Osteoblast (primary cell): ENCODE measurements at regions not wholly inside any gene's neighbourhood (a gene's known extent, or its start where the extent isn't known, plus 50 kb on each side); places are given as distances from the start of the nearest gene placed in this dataset.

Source experiments
- DNase-seq: peaks from one replicate; pipeline ENCODE4 v3.0.0; 2011; ENCODE audit warnings: low spot score, mixed read lengths; ENCODE audit not compliant: insufficient read length; ENCODE audit errors: missing footprints
- H2AFZ ChIP-seq: 2 replicates; pipeline ENCODE4 v1.6.0; 2011; ENCODE audit warnings: mild to moderate bottlenecking, low read length
- H3K27ac ChIP-seq: 2 replicates; pipeline ENCODE4 v1.5.1; 2011; ENCODE audit warnings: mild to moderate bottlenecking, low read depth, low read length, moderate library complexity
- H3K27me3 ChIP-seq: 2 replicates; pipeline ENCODE4 v1.6.0; 2012; ENCODE audit warnings: mild to moderate bottlenecking, control low read depth, inconsistent platforms, low read length, moderate library complexity; ENCODE audit not compliant: insufficient read depth
- H3K36me3 ChIP-seq: 2 replicates; pipeline ENCODE4 v1.5.1; 2011; ENCODE audit warnings: mild to moderate bottlenecking, low read length, control low read depth, moderate library complexity; ENCODE audit not compliant: insufficient read depth
- H3K4me1 ChIP-seq: 2 replicates; pipeline ENCODE4 v1.5.1; 2011; ENCODE audit warnings: mild to moderate bottlenecking, low read length, control low read depth, moderate library complexity; ENCODE audit not compliant: insufficient read depth
- H3K4me2 ChIP-seq: 2 replicates; pipeline ENCODE4 v1.6.0; 2011; ENCODE audit warnings: mild to moderate bottlenecking, low read length; ENCODE audit not compliant: insufficient read depth
- H3K4me3 ChIP-seq: fragments of 200-600 bp; sonication (generic); 3 replicates; pipeline ENCODE4 v1.5.1; 2012; ENCODE audit warnings: mild to moderate bottlenecking, low read length, inconsistent platforms; ENCODE audit not compliant: insufficient read depth
- H3K79me2 ChIP-seq: 2 replicates; pipeline ENCODE4 v1.6.0; 2012; ENCODE audit warnings: mild to moderate bottlenecking, low read length, control low read depth, inconsistent platforms; ENCODE audit not compliant: insufficient read depth
- H3K9me3 ChIP-seq: 2 replicates; pipeline ENCODE4 v1.5.1; 2011; ENCODE audit warnings: low read depth, low read length, control low read depth
- H4K20me1 ChIP-seq: 2 replicates; pipeline ENCODE4 v1.6.0; 2012; ENCODE audit warnings: mild to moderate bottlenecking, low read length, control low read depth; ENCODE audit not compliant: insufficient read depth
- TF ChIP-seq, protein P1 (sequence below): IDR thresholded peaks from 2 replicates; pipeline ENCODE4 v1.5.1; 2011; ENCODE audit warnings: mild to moderate bottlenecking, low read depth, low read length, moderate library complexity; ENCODE audit errors: extremely low read depth

- Histone ChIP-seq H3K4me3 (no peak overlapping the region), H2AFZ (peak overlapping the region; percentile 57), H4K20me1 (no peaks in the 10 kb centered on the region), H3K36me3 (no peaks in the 10 kb centered on the region), H3K27ac (no peak overlapping the region), H3K27me3 (no peaks in the 10 kb centered on the region), H3K4me2 (no peak overlapping the region), H3K9me3 (no peaks in the 10 kb centered on the region), H3K79me2 (no peaks in the 10 kb centered on the region), H3K4me1 (peaks cover 4% of the 10 kb centered on the region)
- TF ChIP-seq, protein P1, sequence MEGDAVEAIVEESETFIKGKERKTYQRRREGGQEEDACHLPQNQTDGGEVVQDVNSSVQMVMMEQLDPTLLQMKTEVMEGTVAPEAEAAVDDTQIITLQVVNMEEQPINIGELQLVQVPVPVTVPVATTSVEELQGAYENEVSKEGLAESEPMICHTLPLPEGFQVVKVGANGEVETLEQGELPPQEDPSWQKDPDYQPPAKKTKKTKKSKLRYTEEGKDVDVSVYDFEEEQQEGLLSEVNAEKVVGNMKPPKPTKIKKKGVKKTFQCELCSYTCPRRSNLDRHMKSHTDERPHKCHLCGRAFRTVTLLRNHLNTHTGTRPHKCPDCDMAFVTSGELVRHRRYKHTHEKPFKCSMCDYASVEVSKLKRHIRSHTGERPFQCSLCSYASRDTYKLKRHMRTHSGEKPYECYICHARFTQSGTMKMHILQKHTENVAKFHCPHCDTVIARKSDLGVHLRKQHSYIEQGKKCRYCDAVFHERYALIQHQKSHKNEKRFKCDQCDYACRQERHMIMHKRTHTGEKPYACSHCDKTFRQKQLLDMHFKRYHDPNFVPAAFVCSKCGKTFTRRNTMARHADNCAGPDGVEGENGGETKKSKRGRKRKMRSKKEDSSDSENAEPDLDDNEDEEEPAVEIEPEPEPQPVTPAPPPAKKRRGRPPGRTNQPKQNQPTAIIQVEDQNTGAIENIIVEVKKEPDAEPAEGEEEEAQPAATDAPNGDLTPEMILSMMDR, result no peak
- DNase-seq, result no peak
These were observed 234.4 kb upstream of the GRAMD2B start for GRCh38 chr5:126188804-126189203.

DNA sequence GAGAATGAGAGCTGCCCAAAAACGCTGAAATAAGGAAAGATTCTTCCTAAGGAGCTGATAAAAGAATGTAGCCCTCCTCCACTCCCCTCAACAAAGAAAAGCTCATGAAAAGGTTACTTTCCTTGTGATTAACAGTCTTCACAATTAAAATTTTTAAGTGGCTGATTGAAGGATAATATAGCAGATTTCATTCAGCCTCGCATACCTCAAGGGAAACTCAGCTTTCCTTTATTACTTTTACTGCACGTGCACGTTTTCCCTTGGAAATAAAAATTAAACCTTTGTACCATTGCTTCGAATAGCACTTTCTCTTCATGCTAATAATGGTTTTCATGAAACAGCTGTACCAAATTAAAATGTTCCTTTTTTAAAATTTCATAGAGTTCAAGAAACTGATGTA is 234.0 kb upstream of the GRAMD2B start:
- Histone ChIP-seq H3K4me2 (no peak overlapping the region), H4K20me1 (no peaks in the 10 kb centered on the region), H3K36me3 (no peaks in the 10 kb centered on the region), H3K27ac (no peak overlapping the region), H2AFZ (peak overlapping the region; percentile 57), H3K9me3 (no peaks in the 10 kb centered on the region), H3K4me1 (peaks cover 4% of the 10 kb centered on the region), H3K4me3 (no peak overlapping the region), H3K79me2 (no peaks in the 10 kb centered on the region), H3K27me3 (no peaks in the 10 kb centered on the region)
- TF ChIP-seq, protein P1, result no peak
- no peak for DNase-seq

DNA sequence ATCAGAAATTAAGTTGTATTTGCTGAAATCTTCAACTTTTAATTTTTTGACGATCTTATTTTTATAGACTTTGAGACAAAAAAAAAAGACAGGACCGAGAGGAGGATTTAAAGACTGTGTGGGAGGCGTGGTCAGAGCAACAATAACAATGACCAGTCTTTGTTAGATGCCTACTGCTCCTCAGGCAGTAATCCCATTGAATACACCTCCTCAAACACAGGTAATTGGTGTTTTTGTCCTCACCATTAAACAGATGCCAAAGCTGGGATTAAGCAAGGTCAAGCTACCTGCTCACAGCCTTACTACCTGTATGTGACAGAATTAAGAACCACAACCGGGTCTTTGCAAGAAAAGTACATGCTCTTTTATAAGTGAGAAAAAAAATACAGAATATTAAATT is 233.3 kb upstream of the GRAMD2B start:
- no peak overlapping the region for H3K27ac ChIP-seq
- no peaks in the 10 kb centered on the region for H3K27me3 ChIP-seq
- no peak overlapping the region for H2AFZ ChIP-seq
- H3K79me2 ChIP-seq, result no peaks in the 10 kb centered on the region
- H3K36me3 ChIP-seq, result no peaks in the 10 kb centered on the region
- H4K20me1 ChIP-seq, result no peaks in the 10 kb centered on the region
- peaks cover 4% of the 10 kb centered on the region for H3K4me1 ChIP-seq
- DNase-seq, result no peak
- H3K4me2 ChIP-seq, result no peak overlapping the region
- H3K9me3 ChIP-seq, result no peaks in the 10 kb centered on the region
- H3K4me3 ChIP-seq, result no peak overlapping the region
- TF ChIP-seq, protein P1, result no peak

DNA sequence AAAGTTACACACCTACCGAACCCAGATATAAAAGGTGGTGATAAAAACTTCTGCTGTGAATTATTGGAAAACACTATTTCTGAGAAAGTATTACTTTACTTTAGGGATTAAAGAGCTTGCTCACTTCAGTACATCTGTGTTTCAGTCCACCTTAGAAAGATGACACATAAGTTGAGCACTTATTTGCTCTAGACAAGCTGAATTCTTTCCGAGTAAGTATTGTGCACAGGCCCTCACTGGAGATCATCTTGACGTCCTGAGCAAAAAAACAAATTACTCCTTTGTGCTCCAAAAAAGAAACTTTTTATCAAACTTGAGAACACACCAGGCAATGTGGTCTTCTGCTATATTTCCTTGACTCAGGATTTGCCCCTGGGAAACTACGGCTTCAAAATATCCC is 231.0 kb upstream of the GRAMD2B start:
- no peak overlapping the region for H2AFZ ChIP-seq
- no peaks in the 10 kb centered on the region for H3K27me3 ChIP-seq
- TF ChIP-seq, protein P1, result no peak
- peaks cover 4% of the 10 kb centered on the region for H3K4me1 ChIP-seq
- no peaks in the 10 kb centered on the region for H3K79me2 ChIP-seq
- H4K20me1 ChIP-seq, result no peaks in the 10 kb centered on the region
- no peaks in the 10 kb centered on the region for H3K36me3 ChIP-seq
- H3K9me3 ChIP-seq, result no peaks in the 10 kb centered on the region
- no peak overlapping the region for H3K4me3 ChIP-seq
- no peak for DNase-seq
- no peak overlapping the region for H3K4me2 ChIP-seq
- no peak overlapping the region for H3K27ac ChIP-seq
